GM13976 (cell line): ENCODE measurements at regions not wholly inside any gene's neighbourhood (a gene's known extent, or its start where the extent isn't known, plus 50 kb on each side); places are given as distances from the start of the nearest gene placed in this dataset.

Source experiments
- DNase-seq: peaks from one replicate; pipeline ENCODE4 v3.0.0; 2012; ENCODE audit warnings: low spot score
- in situ Hi-C: fragments of 300-500 bp; cut with MboI; formaldehyde crosslinking; loops from one replicate; pipeline ENCODE4 v1.12.0; 2022; ENCODE audit warnings: low sequenced_read_pairs, mixed read lengths, inconsistent platforms; ENCODE audit not compliant: unreplicated experiment
- TF ChIP-seq, protein P1 (sequence below): IDR thresholded peaks from 2 replicates; pipeline ENCODE4 v1.5.1; 2012; ENCODE audit warnings: borderline replicate concordance, mild to moderate bottlenecking; ENCODE audit not compliant: insufficient read depth; ENCODE audit errors: extremely low read depth, missing control alignments, control extremely low read depth

GRCh38 chr1:5685446-5686040 is 306.7 kb downstream of the NPHP4 start:
- TF ChIP-seq, protein P1, sequence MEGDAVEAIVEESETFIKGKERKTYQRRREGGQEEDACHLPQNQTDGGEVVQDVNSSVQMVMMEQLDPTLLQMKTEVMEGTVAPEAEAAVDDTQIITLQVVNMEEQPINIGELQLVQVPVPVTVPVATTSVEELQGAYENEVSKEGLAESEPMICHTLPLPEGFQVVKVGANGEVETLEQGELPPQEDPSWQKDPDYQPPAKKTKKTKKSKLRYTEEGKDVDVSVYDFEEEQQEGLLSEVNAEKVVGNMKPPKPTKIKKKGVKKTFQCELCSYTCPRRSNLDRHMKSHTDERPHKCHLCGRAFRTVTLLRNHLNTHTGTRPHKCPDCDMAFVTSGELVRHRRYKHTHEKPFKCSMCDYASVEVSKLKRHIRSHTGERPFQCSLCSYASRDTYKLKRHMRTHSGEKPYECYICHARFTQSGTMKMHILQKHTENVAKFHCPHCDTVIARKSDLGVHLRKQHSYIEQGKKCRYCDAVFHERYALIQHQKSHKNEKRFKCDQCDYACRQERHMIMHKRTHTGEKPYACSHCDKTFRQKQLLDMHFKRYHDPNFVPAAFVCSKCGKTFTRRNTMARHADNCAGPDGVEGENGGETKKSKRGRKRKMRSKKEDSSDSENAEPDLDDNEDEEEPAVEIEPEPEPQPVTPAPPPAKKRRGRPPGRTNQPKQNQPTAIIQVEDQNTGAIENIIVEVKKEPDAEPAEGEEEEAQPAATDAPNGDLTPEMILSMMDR = no peak
- no peak for DNase-seq
- in situ Hi-C loops = no loop called here

DNA sequence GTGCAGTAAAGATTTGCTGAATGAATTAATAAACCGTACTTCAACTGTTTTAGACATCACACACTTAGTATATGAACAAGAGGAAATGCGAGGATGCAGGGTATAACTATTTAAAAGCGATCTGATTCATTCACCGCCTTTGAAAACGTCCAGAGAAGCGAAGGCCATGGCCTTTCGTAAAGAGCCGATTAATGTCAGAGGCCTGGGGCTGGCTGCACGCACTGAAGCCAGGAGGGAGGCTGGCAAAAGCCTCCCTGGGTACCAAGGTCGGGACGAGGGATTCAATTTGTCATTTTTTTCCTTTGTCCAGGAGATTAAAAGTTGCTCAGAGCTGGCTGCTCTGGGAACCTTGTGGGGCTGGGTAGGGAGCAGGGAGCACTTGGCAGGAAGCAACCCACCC is 307.4 kb downstream of the NPHP4 start:
- DNase-seq = no peak
- in situ Hi-C loops = no loop called here
- TF ChIP-seq, protein P1 = no peak

GRCh38 chr1:5683446-5683845 is 308.8 kb downstream of the NPHP4 start:
- in situ Hi-C loops = no loop called here

DNA sequence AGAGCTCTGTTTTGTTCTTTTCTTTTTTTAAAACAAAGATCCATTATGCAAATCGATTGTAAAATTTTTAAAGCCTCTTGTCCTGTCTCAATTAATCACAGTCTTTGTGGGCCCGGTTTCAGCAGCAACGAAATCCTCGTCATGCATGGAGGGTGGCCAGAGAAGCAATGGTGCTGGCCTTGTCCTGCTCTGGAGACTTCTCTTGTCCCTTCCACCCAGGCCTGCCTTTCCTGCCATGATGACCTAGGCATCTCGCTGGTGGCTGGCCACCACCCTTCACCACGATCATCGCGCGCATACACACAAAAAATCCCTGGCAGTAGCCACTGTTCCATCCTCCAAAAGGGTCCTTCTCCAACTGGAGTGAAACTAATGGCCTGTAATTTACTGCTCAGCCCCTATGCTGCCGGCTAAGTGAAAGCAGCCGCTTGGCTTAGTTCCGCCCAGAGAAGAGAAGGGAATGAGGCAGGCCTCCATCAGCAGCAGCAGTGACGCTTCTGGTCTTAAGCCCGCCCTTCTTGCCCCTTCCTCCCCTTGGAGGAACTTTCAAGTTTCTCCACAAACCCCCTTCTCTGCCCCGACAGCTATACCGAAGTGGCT is 309.5 kb downstream of the NPHP4 start:
- DNase-seq = no peak
- in situ Hi-C loops = no loop called here
- TF ChIP-seq, protein P1 = no peak

More at GRCh38 chr1:5683446-5683845, 308.8 kb downstream of the NPHP4 start:
- TF ChIP-seq, protein P1 = no peak
- DNase-seq = no peak

- TF ChIP-seq, protein P1 = no peak
- in situ Hi-C loops = no loop called here
- no peak for DNase-seq
These were observed 310.6 kb downstream of the NPHP4 start for GRCh38 chr1:5681654-5682053.

DNA sequence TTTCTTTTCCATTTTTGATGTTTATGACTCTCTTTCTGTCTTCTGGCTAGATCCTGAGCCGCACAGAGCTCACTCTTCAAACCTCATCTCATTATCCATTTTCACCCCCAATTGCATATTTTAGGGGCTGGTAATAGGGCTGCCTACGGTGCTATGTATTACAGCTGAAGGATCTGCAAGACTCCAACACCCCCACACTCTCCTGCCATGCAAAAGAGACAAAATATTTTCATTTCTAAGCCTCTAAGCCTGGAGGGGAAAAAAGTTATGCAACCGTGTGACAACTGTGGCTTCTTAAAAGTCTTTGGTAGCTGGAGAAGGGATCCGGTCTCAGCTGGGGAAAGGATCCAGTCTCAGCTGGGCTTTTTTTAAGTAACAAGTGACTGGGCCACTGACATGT is 311.6 kb downstream of the NPHP4 start:
- no peak for DNase-seq
- in situ Hi-C loops = no loop called here
- TF ChIP-seq, protein P1 = no peak
